LNCaP clone FGC (cell line): ENCODE measurements at regions not wholly inside any gene's neighbourhood (a gene's known extent, or its start where the extent isn't known, plus 50 kb on each side); places are given as distances from the start of the nearest gene placed in this dataset.

ENCODE experiments used
- DNase-seq: peaks from one replicate; pipeline ENCODE4 v3.0.0-alpha.2; 2011; ENCODE audit warnings: low read depth
- H3K4me3 ChIP-seq: 2 replicates; pipeline ENCODE4 v1.5.1; 2011; ENCODE audit warnings: mild to moderate bottlenecking, low read depth, low read length, control low read depth
- CTCF ChIP-seq: IDR thresholded peaks from 2 replicates; pipeline ENCODE4 v1.5.1; 2012; ENCODE audit warnings: mild to moderate bottlenecking; ENCODE audit not compliant: control insufficient read depth, insufficient read depth; ENCODE audit errors: extremely low read depth

- no peak for DNase-seq
- no peak overlapping the region for H3K4me3 ChIP-seq
- TF ChIP-seq CTCF: no peak
These were observed 82.4 kb upstream of the ZIC3 start for GRCh38 chrX:137483554-137483953.

- no peak overlapping the region for H3K4me3 ChIP-seq
- DNase-seq: no peak
- TF ChIP-seq CTCF: no peak
These were observed 83.8 kb upstream of the ZIC3 start for GRCh38 chrX:137482136-137482535.

GRCh38 chrX:137479386-137479785 is 86.5 kb upstream of the ZIC3 start:
- H3K4me3 ChIP-seq: no peak overlapping the region
- no peak for TF ChIP-seq CTCF
- no peak for DNase-seq

DNA sequence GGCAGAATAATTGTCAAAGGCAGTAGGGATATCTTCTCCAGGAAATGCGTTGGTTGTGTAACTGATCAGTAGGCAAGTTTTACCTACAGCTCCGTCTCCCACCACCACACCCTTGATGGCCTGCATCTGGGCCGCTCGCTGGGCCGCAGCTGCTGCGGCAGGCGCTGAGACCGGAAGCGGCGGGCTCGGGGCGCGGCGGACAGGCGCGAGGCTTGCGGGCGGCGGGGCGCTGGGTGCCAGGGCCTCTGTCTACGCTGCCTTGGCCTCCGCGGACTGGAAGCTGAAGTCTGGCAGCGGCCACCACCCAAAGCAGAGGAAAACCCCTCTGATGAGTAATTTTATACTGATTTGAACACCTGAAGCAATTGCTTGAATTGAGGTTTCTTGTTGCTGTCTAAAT is 124.2 kb upstream of the ZIC3 start:
- no peak overlapping the region for H3K4me3 ChIP-seq
- no peak for TF ChIP-seq CTCF
- no peak for DNase-seq

DNA sequence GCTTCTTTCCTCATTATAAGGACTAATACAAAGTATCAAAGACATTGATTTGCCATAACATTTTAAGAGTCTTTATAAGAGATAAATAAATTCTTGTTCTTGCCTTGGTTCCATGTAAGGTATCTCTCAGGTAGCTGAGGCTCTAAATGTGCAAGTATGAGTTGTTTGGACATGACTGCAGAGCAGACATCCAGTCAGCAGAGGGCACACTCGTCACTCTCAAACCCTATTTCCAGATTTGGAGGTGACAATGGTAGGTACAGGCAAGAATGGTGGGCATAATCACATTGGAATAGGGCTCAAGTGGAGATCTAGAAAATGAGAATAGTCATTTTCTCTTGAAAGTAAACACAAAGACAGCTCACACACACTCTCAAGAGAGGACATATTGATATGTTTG is 133.3 kb upstream of the ZIC3 start:
- peak; percentile 63 for TF ChIP-seq CTCF
- H3K4me3 ChIP-seq: no peak overlapping the region
- no peak for DNase-seq

DNA sequence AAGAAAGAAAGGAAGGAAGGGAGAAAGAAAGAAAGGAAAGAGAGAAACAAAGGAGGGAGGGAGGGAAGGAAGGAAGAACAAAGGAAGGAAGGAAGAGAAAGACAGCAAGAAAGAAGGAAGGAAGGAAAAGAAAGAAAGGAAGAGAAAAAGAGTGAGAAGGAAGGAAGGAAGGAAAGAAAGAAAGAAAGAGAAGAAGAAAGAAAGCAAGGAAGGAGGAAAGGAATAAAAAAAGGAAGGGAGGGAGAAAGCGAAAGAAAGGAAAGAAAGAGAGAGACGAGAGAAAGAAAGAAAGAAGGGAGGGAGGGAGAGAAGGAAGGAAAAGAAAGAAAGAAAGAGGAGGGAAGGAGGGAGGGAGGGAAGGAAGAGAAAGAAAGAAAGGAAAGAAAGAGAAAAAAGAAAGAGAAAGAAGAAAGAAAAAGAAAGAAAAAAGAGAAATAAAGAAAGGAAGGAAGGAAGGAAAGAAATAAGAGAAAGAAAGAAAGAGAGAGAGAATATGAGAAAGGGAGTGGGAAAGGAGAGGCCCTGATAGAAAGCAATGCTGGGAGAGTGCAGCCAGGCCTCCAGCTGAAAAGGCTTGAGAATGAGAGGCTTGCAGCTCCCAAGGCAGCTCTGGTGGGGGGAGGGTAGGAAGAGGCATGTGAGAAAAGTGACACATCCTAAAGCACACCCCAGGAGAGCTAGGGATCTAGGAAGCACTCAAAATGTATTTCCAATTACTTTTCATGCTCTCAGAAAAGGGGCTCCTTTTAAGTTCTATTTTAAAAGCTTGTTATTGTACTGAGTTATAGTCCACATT is 134.0 kb upstream of the ZIC3 start:
- H3K4me3 ChIP-seq: no peak overlapping the region
- DNase-seq: no peak
- no peak for TF ChIP-seq CTCF

- H3K4me3 ChIP-seq: no peak overlapping the region
- no peak for DNase-seq
- TF ChIP-seq CTCF: no peak
These were observed 134.9 kb upstream of the ZIC3 start for GRCh38 chrX:137430984-137431475.
